ENCODE measurements at regions not wholly inside any gene's neighbourhood (a gene's known extent, or its start where the extent isn't known, plus 50 kb on each side); places are given as distances from the start of the nearest gene placed in this dataset.

- FAIRE-seq (no peak), ATAC-seq (no peak), DNase-seq (ENCODE audit: extremely low read depth in 1 of 4, low spot score in 3 of 4) (no peak)
- ChIA-PET CTCF (ENCODE audit: low intra/inter-chr PET ratio) (no interaction called here), POLR2A (no interaction called here)
- Histone ChIP-seq H3K36me3 (ENCODE audit: control insufficient read depth, insufficient read depth, low read length) (no peaks in the 10 kb centered on the region), H3K4me2 (ENCODE audit: insufficient read depth, low read length) (no peak overlapping the region), H3K9me1 (ENCODE audit: control insufficient read depth, insufficient read depth, low read length) (no peaks in the 10 kb centered on the region), H2AFZ (ENCODE audit: low read depth, low read length) (no peak overlapping the region), H3K9me3 (replicated peaks; ENCODE audit: control insufficient read depth, insufficient read depth, low read depth, low read length) (no peaks in the 10 kb centered on the region), H3K4me3 (no peak overlapping the region), H4K20me1 (replicated peaks; ENCODE audit: control insufficient read depth, insufficient read depth, low read length) (no peaks in the 10 kb centered on the region), H3K79me2 (ENCODE audit: control insufficient read depth, insufficient read depth, low read length) (no peaks in the 10 kb centered on the region), H3K27ac (ENCODE audit: extremely low read depth, low read depth, low read length) (no peak overlapping the region), H3K4me1 (replicated peaks in 1 of 2; ENCODE audit: control insufficient read depth in 2 of 2, insufficient read depth in 2 of 2, low read length in 2 of 2) (no peaks in the 10 kb centered on the region), H3K9ac (ENCODE audit: insufficient read depth in 1 of 2, low read depth in 2 of 2, low read length in 2 of 2) (no peak overlapping the region), H3K27me3 (ENCODE audit: control insufficient read depth in 2 of 2, insufficient read depth in 2 of 2, low read length in 2 of 2) (no peaks in the 10 kb centered on the region)
- no TSS peak for BruUV-seq (replicated peaks)
- WGBS (ENCODE audit: insufficient coverage, low coverage, missing lambda C conversion rate) = 0% methylated on average over 1 of the region's 1 CpG
- intact Hi-C loops (cut with micrococcal nuclease) (no loop called here), in situ Hi-C loops (cut with MboI) (no loop called here)
- TF ChIP-seq JUND (IDR thresholded peaks at IDR 0.05; ENCODE audit: borderline replicate concordance, low read depth, low read length) (no peak), JUND (tag; IDR thresholded peaks at IDR 0.05; ENCODE audit: borderline replicate concordance, low read depth, low read length) (no peak), ZBTB5 (IDR thresholded peaks at IDR 0.05) (no peak), SMAD1 (IDR thresholded peaks at IDR 0.05; ENCODE audit: low read depth, low read length, partially characterized antibody) (no peak), BDP1 (IDR thresholded peaks at IDR 0.05; ENCODE audit: insufficient read depth, insufficient read length) (no peak), SP2 (IDR thresholded peaks at IDR 0.05; ENCODE audit: extremely low read depth, low read depth, low read length, poor library complexity, severe bottlenecking) (no peak), TSHZ1 (CRISPR knock-in tag; IDR thresholded peaks at IDR 0.05) (no peak), ZEB2 (IDR thresholded peaks at IDR 0.05) (no peak), MEF2D (tag; conservative IDR thresholded peaks at IDR 0.05; ENCODE audit: low read depth) (no peak), ZNF778 (CRISPR knock-in tag; IDR thresholded peaks at IDR 0.05) (no peak), ZZZ3 (IDR thresholded peaks at IDR 0.05) (no peak), CBX3 (IDR thresholded peaks at IDR 0.05; ENCODE audit: borderline replicate concordance in 1 of 2, low read length in 2 of 2) (no peak), TCF3 (CRISPR knock-in tag; IDR thresholded peaks at IDR 0.05) (no peak), RFX1 (IDR thresholded peaks at IDR 0.05) (no peak), THRB (CRISPR knock-in tag; conservative IDR thresholded peaks at IDR 0.05) (no peak), NFIX (CRISPR knock-in tag; IDR thresholded peaks at IDR 0.05; ENCODE audit: low read depth) (no peak)
- TF ChIP-seq, protein P1, sequence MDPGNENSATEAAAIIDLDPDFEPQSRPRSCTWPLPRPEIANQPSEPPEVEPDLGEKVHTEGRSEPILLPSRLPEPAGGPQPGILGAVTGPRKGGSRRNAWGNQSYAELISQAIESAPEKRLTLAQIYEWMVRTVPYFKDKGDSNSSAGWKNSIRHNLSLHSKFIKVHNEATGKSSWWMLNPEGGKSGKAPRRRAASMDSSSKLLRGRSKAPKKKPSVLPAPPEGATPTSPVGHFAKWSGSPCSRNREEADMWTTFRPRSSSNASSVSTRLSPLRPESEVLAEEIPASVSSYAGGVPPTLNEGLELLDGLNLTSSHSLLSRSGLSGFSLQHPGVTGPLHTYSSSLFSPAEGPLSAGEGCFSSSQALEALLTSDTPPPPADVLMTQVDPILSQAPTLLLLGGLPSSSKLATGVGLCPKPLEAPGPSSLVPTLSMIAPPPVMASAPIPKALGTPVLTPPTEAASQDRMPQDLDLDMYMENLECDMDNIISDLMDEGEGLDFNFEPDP (CRISPR knock-in tag; IDR thresholded peaks at IDR 0.05) = no peak
Measured at GRCh38 chr6:75020971-75021370, 184.9 kb downstream of the COL12A1 start.

Data from K562 (cell line).